Endothelial cell of hepatic sinusoid (primary cell): ENCODE measurements at regions not wholly inside any gene's neighbourhood (a gene's known extent, or its start where the extent isn't known, plus 50 kb on each side); places are given as distances from the start of the nearest gene placed in this dataset.

Experiments
- in situ Hi-C: cut with HindIII; loops from 2 replicates; pipeline ENCODE4 v1.10.0; 2017; ENCODE audit warnings: low sequenced_read_pairs

- in situ Hi-C loops, result no loop called here
These were observed 173.8 kb upstream of the ARRDC4 start for GRCh38 chr15:97786741-97787140.

- in situ Hi-C loops, result no loop called here
These were observed 170.3 kb upstream of the ARRDC4 start for GRCh38 chr15:97790180-97790579.

GRCh38 chr15:97791824-97792792, 168.4 kb upstream of the ARRDC4 start:
- in situ Hi-C loops, result no loop called here

- in situ Hi-C loops, result no loop called here
These were observed 155.6 kb upstream of the ARRDC4 start for GRCh38 chr15:97804950-97805349.

GRCh38 chr15:97806766-97807165, 153.7 kb upstream of the ARRDC4 start:
- in situ Hi-C loops, result no loop called here

- in situ Hi-C loops, result no loop called here
These were observed 144.7 kb upstream of the ARRDC4 start for GRCh38 chr15:97815835-97816234.

GRCh38 chr15:97817276-97817890, 143.1 kb upstream of the ARRDC4 start:
- in situ Hi-C loops, result no loop called here

- in situ Hi-C loops, result no loop called here
These were observed 124.5 kb upstream of the ARRDC4 start for GRCh38 chr15:97836003-97836402.

- in situ Hi-C loops, result no loop called here
These were observed 122.6 kb upstream of the ARRDC4 start for GRCh38 chr15:97837896-97838295.

GRCh38 chr15:97838606-97839210, 121.8 kb upstream of the ARRDC4 start:
- in situ Hi-C loops, result no loop called here

- in situ Hi-C loops, result no loop called here
These were observed 120.0 kb upstream of the ARRDC4 start for GRCh38 chr15:97840501-97840900.

- in situ Hi-C loops, result no loop called here
These were observed 118.9 kb upstream of the ARRDC4 start for GRCh38 chr15:97841558-97841957.

GRCh38 chr15:97849183-97849582, 111.3 kb upstream of the ARRDC4 start:
- in situ Hi-C loops, result no loop called here

GRCh38 chr15:97858296-97858695, 102.2 kb upstream of the ARRDC4 start:
- in situ Hi-C loops, result no loop called here

- in situ Hi-C loops, result no loop called here
These were observed 98.8 kb upstream of the ARRDC4 start for GRCh38 chr15:97861529-97862260.

GRCh38 chr15:97866959-97867358, 93.5 kb upstream of the ARRDC4 start:
- in situ Hi-C loops, result no loop called here

GRCh38 chr15:97867870-97868269, 92.6 kb upstream of the ARRDC4 start:
- in situ Hi-C loops, result no loop called here

GRCh38 chr15:97868981-97869380, 91.5 kb upstream of the ARRDC4 start:
- in situ Hi-C loops, result no loop called here

- in situ Hi-C loops, result no loop called here
These were observed 89.7 kb upstream of the ARRDC4 start for GRCh38 chr15:97870771-97871170.

- in situ Hi-C loops, result no loop called here
These were observed 86.4 kb upstream of the ARRDC4 start for GRCh38 chr15:97874139-97874538.

- in situ Hi-C loops, result no loop called here
These were observed 85.4 kb upstream of the ARRDC4 start for GRCh38 chr15:97875025-97875512.
